ENCODE measurements at regions not wholly inside any gene's neighbourhood (a gene's known extent, or its start where the extent isn't known, plus 50 kb on each side); places are given as distances from the start of the nearest gene placed in this dataset.

DNA sequence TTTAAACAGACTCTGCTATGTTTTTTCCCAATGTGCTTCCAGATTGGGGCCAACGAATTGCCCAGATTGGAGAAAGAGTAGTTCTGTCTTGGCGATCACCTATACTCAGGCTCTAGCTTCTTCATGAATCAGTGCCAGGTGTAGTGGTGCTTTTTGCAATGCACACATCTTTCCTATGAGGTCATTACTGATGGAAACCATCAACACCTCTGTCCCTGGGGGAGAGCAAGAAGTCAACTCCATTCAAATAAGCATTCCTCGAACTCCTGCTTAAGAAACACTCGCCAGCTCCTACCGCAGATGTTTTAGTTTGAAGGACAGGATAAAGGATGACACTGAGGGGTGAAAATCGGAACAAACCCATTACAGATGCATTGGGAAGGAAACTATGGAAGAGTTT lies 156.5 kb upstream of the DKK2 start:
- Histone ChIP-seq H3K9ac (ENCODE audit: low read depth, low read length) (no peak overlapping the region), H3K27me3 (ENCODE audit: control insufficient read depth, insufficient read depth, low read length) (no peaks in the 10 kb centered on the region), H3K4me1 (ENCODE audit: control insufficient read depth, insufficient read depth, low read length) (no peaks in the 10 kb centered on the region), H3K9me3 (ENCODE audit: control insufficient read depth, insufficient read depth, low read length) (no peaks in the 10 kb centered on the region), H3K4me3 (ENCODE audit: low read depth, low read length) (no peak overlapping the region), H3K36me3 (ENCODE audit: control insufficient read depth, insufficient read depth, low read length) (no peaks in the 10 kb centered on the region)

DNA sequence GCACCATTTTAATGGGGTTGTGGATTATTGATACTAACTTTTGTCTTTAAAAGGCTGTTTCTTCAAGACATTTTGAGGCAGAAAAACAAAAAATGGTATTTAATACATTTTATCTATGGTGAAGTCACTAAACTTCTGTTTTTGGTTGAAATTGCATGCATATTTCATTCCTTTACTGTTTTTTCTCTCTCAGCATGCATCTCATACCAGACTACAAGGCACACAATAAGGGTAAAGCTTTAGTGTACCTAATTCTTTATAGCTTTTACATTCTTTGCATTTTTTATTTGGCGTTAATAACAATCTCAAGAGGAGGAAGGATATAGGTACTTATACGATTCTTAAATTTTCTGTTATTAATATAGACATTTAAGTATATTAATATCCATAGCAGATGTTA lies 151.0 kb upstream of the DKK2 start:
- H3K9ac ChIP-seq (ENCODE audit: low read depth, low read length) = no peak overlapping the region
- H3K4me3 ChIP-seq (ENCODE audit: low read depth, low read length) = no peak overlapping the region
- H3K4me1 ChIP-seq (ENCODE audit: control insufficient read depth, insufficient read depth, low read length) = no peaks in the 10 kb centered on the region
- H3K9me3 ChIP-seq (ENCODE audit: control insufficient read depth, insufficient read depth, low read length) = no peaks in the 10 kb centered on the region
- no peaks in the 10 kb centered on the region for H3K36me3 ChIP-seq (ENCODE audit: control insufficient read depth, insufficient read depth, low read length)
- no peaks in the 10 kb centered on the region for H3K27me3 ChIP-seq (ENCODE audit: control insufficient read depth, insufficient read depth, low read length)

DNA sequence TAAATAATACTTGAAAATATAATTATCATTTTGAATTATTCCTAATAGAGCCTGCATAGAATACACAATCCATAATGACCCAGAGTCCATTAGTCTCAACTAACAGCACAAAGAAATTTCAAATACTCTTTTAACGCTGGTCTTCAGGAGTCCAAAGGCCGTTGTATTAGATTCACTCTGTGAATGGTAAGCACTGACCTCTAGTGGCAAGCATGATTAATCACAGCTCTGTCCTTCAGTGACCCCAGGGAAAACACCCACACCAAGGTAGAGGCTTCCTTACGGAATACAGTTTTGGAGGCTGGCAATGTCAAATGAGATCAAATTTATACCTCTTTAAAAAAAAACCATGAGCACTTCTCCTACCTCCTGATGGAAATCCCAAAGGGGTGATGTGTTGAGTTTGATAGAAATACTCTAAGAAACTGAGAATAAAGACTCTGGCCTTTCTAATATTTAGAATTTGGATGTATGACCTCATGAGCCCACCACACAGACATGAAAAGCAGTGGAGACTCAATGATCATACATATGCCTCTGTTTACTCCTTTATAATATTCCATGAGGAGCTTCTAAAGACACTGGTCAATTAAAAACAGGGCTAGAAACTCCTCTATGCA lies 147.2 kb upstream of the DKK2 start:
- H3K9me3 ChIP-seq (ENCODE audit: control insufficient read depth, insufficient read depth, low read length) = no peaks in the 10 kb centered on the region
- H3K4me1 ChIP-seq (ENCODE audit: control insufficient read depth, insufficient read depth, low read length) = no peaks in the 10 kb centered on the region
- no peaks in the 10 kb centered on the region for H3K27me3 ChIP-seq (ENCODE audit: control insufficient read depth, insufficient read depth, low read length)
- no peak overlapping the region for H3K4me3 ChIP-seq (ENCODE audit: low read depth, low read length)
- no peak overlapping the region for H3K9ac ChIP-seq (ENCODE audit: low read depth, low read length)
- H3K36me3 ChIP-seq (ENCODE audit: control insufficient read depth, insufficient read depth, low read length) = no peaks in the 10 kb centered on the region

DNA sequence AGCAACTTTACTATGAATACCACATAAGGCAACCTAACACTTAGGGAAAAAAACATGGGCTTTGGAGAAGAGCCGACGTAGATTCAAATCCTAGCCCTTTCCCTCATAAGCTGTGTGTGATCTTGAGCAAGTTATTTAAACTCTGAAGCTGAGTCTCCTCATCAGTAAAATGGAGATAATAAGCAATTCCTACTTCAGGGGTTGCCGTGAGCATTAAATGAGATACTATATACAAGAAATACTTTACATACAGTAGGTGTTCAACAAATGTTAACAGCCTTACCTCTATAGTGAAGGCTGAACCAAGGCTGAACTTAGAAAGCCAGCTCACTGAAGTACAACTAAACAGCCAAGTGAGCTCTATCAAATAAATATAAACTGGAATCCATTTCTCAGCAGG lies 146.2 kb upstream of the DKK2 start:
- H3K27me3 ChIP-seq (ENCODE audit: control insufficient read depth, insufficient read depth, low read length) = no peaks in the 10 kb centered on the region
- no peak overlapping the region for H3K4me3 ChIP-seq (ENCODE audit: low read depth, low read length)
- no peaks in the 10 kb centered on the region for H3K9me3 ChIP-seq (ENCODE audit: control insufficient read depth, insufficient read depth, low read length)
- no peaks in the 10 kb centered on the region for H3K36me3 ChIP-seq (ENCODE audit: control insufficient read depth, insufficient read depth, low read length)
- no peak overlapping the region for H3K9ac ChIP-seq (ENCODE audit: low read depth, low read length)
- no peaks in the 10 kb centered on the region for H3K4me1 ChIP-seq (ENCODE audit: control insufficient read depth, insufficient read depth, low read length)

DNA sequence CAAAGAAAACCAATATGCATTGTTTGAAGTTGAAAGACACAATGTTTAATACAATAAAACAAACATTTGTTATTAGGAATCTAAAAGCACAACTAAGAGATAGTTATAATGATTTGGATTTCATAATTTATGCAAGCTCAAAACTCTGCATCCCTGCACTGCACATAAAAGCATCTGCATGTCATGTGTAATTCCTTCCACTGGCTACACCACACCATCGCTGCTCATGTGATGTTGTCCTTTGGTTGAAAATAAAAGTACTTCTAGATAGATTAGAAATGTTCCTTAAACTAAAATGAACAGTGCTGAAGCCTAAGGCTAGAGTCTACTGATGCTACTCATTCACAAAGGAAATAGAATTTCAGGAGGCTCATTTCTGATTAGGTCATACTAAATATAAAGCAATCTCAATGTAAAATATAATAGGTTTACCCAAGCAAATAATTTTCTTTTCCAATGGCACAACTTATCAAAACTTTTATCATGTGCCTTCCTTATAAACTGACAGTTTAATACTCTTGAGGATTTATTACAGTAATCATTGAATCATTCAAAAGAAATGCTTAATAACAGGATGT lies 130.8 kb upstream of the DKK2 start:
- no peaks in the 10 kb centered on the region for H3K36me3 ChIP-seq (ENCODE audit: control insufficient read depth, insufficient read depth, low read length)
- no peak overlapping the region for H3K9ac ChIP-seq (ENCODE audit: low read depth, low read length)
- H3K9me3 ChIP-seq (ENCODE audit: control insufficient read depth, insufficient read depth, low read length) = no peaks in the 10 kb centered on the region
- H3K27me3 ChIP-seq (ENCODE audit: control insufficient read depth, insufficient read depth, low read length) = no peaks in the 10 kb centered on the region
- no peaks in the 10 kb centered on the region for H3K4me1 ChIP-seq (ENCODE audit: control insufficient read depth, insufficient read depth, low read length)
- H3K4me3 ChIP-seq (ENCODE audit: low read depth, low read length) = no peak overlapping the region

DNA sequence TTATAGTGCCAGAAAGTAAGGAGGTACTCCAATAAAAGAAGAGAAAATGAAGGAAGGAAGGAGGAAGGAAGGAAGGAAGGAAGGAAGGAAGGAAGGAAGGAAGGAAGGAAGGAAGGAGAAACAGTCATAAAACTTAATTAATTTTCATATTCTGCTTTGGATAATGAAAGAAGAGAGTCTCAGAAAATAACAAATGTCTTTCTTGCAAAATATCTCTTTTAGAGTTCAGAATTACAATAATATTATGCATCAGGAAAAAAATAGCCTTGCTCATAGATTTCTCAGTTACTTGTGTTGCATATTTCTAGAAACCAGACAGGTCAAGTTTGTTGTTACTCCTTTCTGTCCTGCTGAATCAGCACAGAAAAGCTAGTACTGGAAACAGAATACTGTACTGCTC lies 130.1 kb upstream of the DKK2 start:
- no peaks in the 10 kb centered on the region for H3K27me3 ChIP-seq (ENCODE audit: control insufficient read depth, insufficient read depth, low read length)
- H3K36me3 ChIP-seq (ENCODE audit: control insufficient read depth, insufficient read depth, low read length) = no peaks in the 10 kb centered on the region
- no peak overlapping the region for H3K4me3 ChIP-seq (ENCODE audit: low read depth, low read length)
- no peaks in the 10 kb centered on the region for H3K4me1 ChIP-seq (ENCODE audit: control insufficient read depth, insufficient read depth, low read length)
- H3K9me3 ChIP-seq (ENCODE audit: control insufficient read depth, insufficient read depth, low read length) = no peaks in the 10 kb centered on the region
- H3K9ac ChIP-seq (ENCODE audit: low read depth, low read length) = no peak overlapping the region

DNA sequence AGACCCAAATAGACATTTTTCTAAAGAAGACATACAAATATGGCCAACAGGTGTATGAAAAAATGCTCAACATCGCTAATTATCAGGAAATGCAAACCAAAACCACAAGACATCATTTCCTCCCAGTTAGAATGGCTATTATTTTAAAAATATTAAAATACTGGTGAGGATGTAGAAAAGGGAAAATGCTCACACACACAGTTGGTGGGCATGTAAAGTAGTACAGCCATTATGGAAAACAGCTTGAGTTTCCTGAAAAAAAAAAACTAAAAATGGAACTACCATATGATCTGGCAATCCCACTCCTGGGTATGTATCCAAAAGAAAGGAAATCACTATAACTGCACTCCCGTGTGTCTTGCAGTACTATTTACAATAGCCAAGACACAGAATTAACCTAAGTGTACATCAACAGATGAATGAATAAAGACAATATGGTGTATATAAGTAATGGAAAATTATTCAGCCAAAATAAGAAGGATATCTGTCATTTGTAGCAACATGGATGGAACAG lies 128.9 kb upstream of the DKK2 start:
- no peaks in the 10 kb centered on the region for H3K4me1 ChIP-seq (ENCODE audit: control insufficient read depth, insufficient read depth, low read length)
- H3K9me3 ChIP-seq (ENCODE audit: control insufficient read depth, insufficient read depth, low read length) = no peaks in the 10 kb centered on the region
- H3K4me3 ChIP-seq (ENCODE audit: low read depth, low read length) = no peak overlapping the region
- H3K9ac ChIP-seq (ENCODE audit: low read depth, low read length) = no peak overlapping the region
- no peaks in the 10 kb centered on the region for H3K27me3 ChIP-seq (ENCODE audit: control insufficient read depth, insufficient read depth, low read length)
- H3K36me3 ChIP-seq (ENCODE audit: control insufficient read depth, insufficient read depth, low read length) = no peaks in the 10 kb centered on the region

DNA sequence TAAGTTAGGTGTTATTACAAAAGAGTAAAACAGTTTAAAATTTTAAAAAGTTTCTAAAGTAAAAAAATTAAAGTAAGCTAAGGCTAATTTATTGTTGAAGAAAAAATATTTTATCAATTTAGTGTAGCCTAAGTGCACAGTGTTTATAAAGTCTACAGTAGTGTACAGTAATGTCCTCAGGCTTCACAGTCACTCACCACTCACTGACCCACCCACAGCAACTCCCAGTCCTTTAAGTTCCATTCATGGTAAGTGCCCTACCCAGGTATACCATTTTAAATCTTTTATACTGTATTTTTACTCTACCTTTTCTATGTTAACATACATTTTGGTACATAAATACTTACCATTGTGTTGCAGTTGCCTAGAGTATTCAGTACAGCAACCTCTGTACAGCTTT lies 120.3 kb upstream of the DKK2 start:
- no peaks in the 10 kb centered on the region for H3K36me3 ChIP-seq (ENCODE audit: control insufficient read depth, insufficient read depth, low read length)
- no peak overlapping the region for H3K9ac ChIP-seq (ENCODE audit: low read depth, low read length)
- peaks cover 3% of the 10 kb centered on the region for H3K4me1 ChIP-seq (ENCODE audit: control insufficient read depth, insufficient read depth, low read length)
- no peak overlapping the region for H3K4me3 ChIP-seq (ENCODE audit: low read depth, low read length)
- H3K9me3 ChIP-seq (ENCODE audit: control insufficient read depth, insufficient read depth, low read length) = no peaks in the 10 kb centered on the region
- H3K27me3 ChIP-seq (ENCODE audit: control insufficient read depth, insufficient read depth, low read length) = no peaks in the 10 kb centered on the region

DNA sequence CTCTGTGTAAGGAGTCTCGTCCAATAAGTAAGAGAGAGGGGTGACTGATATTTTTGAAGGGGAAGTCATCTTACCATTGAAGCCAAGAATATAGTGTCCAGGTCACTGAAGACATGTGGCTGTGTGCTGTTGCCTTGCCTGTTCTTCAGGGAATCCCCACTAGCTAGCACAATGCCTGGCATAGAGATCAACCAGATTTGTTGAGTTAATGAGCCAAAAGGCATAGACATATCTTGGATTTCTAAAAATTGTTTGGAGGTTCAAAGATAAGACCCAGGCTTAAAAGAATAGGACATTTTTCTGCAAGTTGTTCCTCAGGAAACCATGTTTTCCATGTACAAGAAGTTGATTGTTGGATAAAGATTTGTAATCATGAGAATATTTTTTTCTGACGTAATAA lies 119.3 kb upstream of the DKK2 start:
- Histone ChIP-seq H3K4me3 (ENCODE audit: low read depth, low read length) (no peak overlapping the region), H3K4me1 (ENCODE audit: control insufficient read depth, insufficient read depth, low read length) (peaks cover 3% of the 10 kb centered on the region), H3K27me3 (ENCODE audit: control insufficient read depth, insufficient read depth, low read length) (no peaks in the 10 kb centered on the region), H3K36me3 (ENCODE audit: control insufficient read depth, insufficient read depth, low read length) (no peaks in the 10 kb centered on the region), H3K9ac (ENCODE audit: low read depth, low read length) (no peak overlapping the region), H3K9me3 (ENCODE audit: control insufficient read depth, insufficient read depth, low read length) (no peaks in the 10 kb centered on the region)

DNA sequence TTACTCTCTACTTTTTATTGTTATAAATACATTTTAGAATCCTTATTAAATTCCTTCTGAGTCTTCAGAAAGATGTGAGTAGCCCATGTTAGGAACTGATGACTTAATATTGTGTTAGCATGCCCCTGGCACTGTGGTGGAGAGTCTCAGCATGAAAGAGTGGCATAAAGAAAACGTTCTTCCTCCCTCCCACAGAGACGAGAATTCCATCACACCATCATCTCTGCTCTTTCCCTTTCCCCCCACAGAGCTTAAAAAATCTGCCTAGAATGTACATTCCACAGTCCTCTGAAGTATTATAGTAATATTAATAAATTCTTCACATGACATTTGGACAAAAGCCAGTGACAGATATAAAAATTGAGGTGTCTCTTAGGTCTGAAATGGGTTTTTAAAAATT lies 117.8 kb upstream of the DKK2 start:
- Histone ChIP-seq H3K4me3 (ENCODE audit: low read depth, low read length) (no peak overlapping the region), H3K4me1 (ENCODE audit: control insufficient read depth, insufficient read depth, low read length) (peaks cover 5% of the 10 kb centered on the region), H3K9me3 (ENCODE audit: control insufficient read depth, insufficient read depth, low read length) (no peaks in the 10 kb centered on the region), H3K9ac (ENCODE audit: low read depth, low read length) (no peak overlapping the region), H3K27me3 (ENCODE audit: control insufficient read depth, insufficient read depth, low read length) (no peaks in the 10 kb centered on the region), H3K36me3 (ENCODE audit: control insufficient read depth, insufficient read depth, low read length) (no peaks in the 10 kb centered on the region)

DNA sequence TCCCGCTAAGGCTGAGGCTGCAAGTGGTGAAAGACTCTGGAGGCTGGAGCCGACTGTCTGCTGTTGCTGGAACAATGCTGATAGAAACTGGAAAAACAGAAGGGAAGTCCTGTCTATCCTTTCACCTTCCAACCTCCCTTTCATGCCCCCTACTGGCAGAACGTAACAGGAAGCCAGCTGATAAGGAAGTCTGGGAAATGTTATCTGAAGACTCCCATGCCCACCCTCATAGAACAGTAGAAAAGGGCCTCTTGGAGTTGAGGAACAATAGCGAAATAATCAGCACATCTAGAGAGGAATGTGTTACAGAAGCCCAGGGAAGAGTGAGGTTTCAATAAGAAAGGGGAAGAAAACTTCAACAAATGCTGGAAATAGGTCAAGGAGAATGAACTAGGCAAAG lies 117.1 kb upstream of the DKK2 start:
- no peaks in the 10 kb centered on the region for H3K9me3 ChIP-seq (ENCODE audit: control insufficient read depth, insufficient read depth, low read length)

DNA sequence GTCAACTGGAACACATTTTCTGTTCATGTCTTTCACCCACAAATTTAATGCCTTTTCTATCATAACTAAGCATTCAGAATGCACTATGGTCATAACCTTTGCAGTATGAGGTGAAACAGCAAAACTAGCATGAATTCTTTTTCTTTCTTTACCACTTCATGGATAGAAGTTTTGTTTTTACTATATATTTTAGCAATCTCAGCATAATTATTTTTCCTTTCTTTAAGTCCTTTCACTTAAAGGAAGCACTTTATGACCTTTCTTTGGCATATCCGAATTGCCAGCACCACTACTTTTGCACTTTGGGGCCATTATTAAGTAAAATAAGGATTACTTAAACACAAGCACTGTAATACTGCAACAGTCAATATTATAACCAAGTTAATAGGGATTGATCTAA lies 115.1 kb upstream of the DKK2 start:
- H3K4me3 ChIP-seq (ENCODE audit: low read depth, low read length) = no peak overlapping the region
- no peaks in the 10 kb centered on the region for H3K36me3 ChIP-seq (ENCODE audit: control insufficient read depth, insufficient read depth, low read length)
- H3K27me3 ChIP-seq (ENCODE audit: control insufficient read depth, insufficient read depth, low read length) = no peaks in the 10 kb centered on the region
- no peak overlapping the region for H3K9ac ChIP-seq (ENCODE audit: low read depth, low read length)
- H3K9me3 ChIP-seq (ENCODE audit: control insufficient read depth, insufficient read depth, low read length) = no peaks in the 10 kb centered on the region
- H3K4me1 ChIP-seq (ENCODE audit: control insufficient read depth, insufficient read depth, low read length) = peaks cover 16% of the 10 kb centered on the region

More for the DNA sequence above, 117.1 kb upstream of the DKK2 start:
- Histone ChIP-seq H3K36me3 (ENCODE audit: control insufficient read depth, insufficient read depth, low read length) (no peaks in the 10 kb centered on the region), H3K4me1 (ENCODE audit: control insufficient read depth, insufficient read depth, low read length) (peaks cover 12% of the 10 kb centered on the region), H3K27me3 (ENCODE audit: control insufficient read depth, insufficient read depth, low read length) (no peaks in the 10 kb centered on the region), H3K9ac (ENCODE audit: low read depth, low read length) (no peak overlapping the region), H3K4me3 (ENCODE audit: low read depth, low read length) (no peak overlapping the region)

Data from iPS-15b (cell line).